Activated B cell treated with CpG ODN at 0.5 μM for 24 hours (primary cell): ENCODE measurements at regions not wholly inside any gene's neighbourhood (a gene's known extent, or its start where the extent isn't known, plus 50 kb on each side); places are given as distances from the start of the nearest gene placed in this dataset.

Source experiments
- ATAC-seq: fragments of 200-7000 bp; cut with Tn5 transposase; one replicate; pipeline ENCODE4 v1.10.0; 2021; ENCODE audit warnings: low read depth, mild to moderate bottlenecking, moderate library complexity
- CTCF ChIA-PET: fragments of 350-600 bp; sonication (Branson Sonifier 250); formaldehyde crosslinking; loops from one replicate; lab custom pipeline; 2021; ENCODE audit warnings: antibody characterized with exemption; lab: Charles Lee
- POLR2A ChIA-PET: fragments of 350-600 bp; sonication (Branson Sonifier 250); formaldehyde crosslinking; loops from one replicate; lab custom pipeline; 2021; ENCODE audit warnings: antibody characterized with exemption; lab: Charles Lee
- DNase-seq: peaks from one replicate; pipeline ENCODE4 v3.0.0; 2022
- H3K27ac Mint-ChIP-seq: one replicate; pipeline ENCODE4 v1.8.0; 2020; ENCODE audit warnings: mixed read lengths
- H3K27me3 Mint-ChIP-seq: one replicate; pipeline ENCODE4 v1.8.0; 2021; ENCODE audit warnings: mixed read lengths
- H3K36me3 Mint-ChIP-seq: one replicate; pipeline ENCODE4 v1.8.0; 2021; ENCODE audit warnings: low read depth, mixed read lengths
- H3K4me1 Mint-ChIP-seq: one replicate; pipeline ENCODE4 v1.8.0; 2021; ENCODE audit warnings: mixed read lengths
- H3K4me3 Mint-ChIP-seq: one replicate; pipeline ENCODE4 v1.8.0; 2020; ENCODE audit warnings: mild to moderate bottlenecking, mixed read lengths
- H3K9me3 Mint-ChIP-seq: one replicate; pipeline ENCODE4 v1.8.0; 2020; ENCODE audit warnings: mixed read lengths
- intact Hi-C: fragments of 100-400 bp; cut with micrococcal nuclease; formaldehyde crosslinking; loops from one replicate; pipeline ENCODE4 v1.15.1; 2024
- TF ChIP-seq, protein P1 (sequence below): fragments of 200-600 bp; IDR thresholded peaks from one replicate; pipeline ENCODE4 v1.8.0; 2022; ENCODE audit warnings: antibody characterized with exemption, mild to moderate bottlenecking

DNA sequence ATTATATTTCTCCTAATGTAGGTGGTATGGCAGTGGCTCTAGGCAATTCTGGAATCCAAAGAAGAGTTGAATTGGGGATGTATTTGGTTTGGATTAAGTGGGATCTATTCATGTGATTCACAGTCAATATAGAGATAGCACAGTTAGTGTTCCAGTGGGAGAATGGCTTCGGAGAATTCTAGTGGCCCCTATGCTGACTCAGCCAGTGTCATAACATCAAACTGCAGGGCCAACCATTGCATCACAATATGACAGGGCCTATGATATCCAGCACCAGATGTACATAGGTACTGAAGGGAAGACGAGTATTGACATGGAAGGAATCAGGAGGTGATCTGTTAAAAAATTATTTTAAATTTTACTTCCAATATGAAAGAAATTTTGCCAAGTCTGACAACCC lies 302.8 kb upstream of the UBE2E2 start:
- CTCF ChIA-PET = interaction anchor here (1.1 kb wide), 1 partner anchor 13 kb away, joined by 4 read pairs; no protein-coding TSS in a partner anchor
- no peak overlapping the region for H3K4me3 Mint-ChIP-seq
- POLR2A ChIA-PET = no interaction called here
- no peaks in the 10 kb centered on the region for H3K36me3 Mint-ChIP-seq
- H3K27me3 Mint-ChIP-seq = peaks cover 3% of the 10 kb centered on the region
- no peak overlapping the region for H3K27ac Mint-ChIP-seq
- ATAC-seq = no peak
- no peak for DNase-seq
- intact Hi-C loops = no loop called here
- H3K9me3 Mint-ChIP-seq = peaks cover 9% of the 10 kb centered on the region
- H3K4me1 Mint-ChIP-seq = no peaks in the 10 kb centered on the region
- TF ChIP-seq, protein P1, sequence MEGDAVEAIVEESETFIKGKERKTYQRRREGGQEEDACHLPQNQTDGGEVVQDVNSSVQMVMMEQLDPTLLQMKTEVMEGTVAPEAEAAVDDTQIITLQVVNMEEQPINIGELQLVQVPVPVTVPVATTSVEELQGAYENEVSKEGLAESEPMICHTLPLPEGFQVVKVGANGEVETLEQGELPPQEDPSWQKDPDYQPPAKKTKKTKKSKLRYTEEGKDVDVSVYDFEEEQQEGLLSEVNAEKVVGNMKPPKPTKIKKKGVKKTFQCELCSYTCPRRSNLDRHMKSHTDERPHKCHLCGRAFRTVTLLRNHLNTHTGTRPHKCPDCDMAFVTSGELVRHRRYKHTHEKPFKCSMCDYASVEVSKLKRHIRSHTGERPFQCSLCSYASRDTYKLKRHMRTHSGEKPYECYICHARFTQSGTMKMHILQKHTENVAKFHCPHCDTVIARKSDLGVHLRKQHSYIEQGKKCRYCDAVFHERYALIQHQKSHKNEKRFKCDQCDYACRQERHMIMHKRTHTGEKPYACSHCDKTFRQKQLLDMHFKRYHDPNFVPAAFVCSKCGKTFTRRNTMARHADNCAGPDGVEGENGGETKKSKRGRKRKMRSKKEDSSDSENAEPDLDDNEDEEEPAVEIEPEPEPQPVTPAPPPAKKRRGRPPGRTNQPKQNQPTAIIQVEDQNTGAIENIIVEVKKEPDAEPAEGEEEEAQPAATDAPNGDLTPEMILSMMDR = no peak

DNA sequence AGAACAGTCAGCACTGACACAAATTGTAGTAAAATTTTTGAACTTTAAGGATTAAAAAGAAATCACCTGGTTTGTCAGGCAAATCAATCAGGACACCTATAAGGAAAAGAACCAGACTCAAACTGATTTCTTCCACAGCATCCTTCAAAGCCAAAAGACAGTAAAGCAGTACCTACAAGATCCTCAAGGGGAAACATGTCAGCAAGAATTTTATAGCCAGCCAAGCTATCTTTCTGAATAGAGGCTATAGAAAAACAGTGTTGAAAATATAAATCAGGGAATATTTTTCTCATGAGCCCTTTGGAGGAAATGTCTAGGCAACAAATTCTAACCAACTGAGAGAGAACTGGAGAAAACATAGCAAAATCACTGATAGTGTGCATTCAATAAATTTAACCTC lies 301.4 kb upstream of the UBE2E2 start:
- TF ChIP-seq, protein P1 = no peak
- DNase-seq = no peak
- H3K27me3 Mint-ChIP-seq = no peaks in the 10 kb centered on the region
- no peaks in the 10 kb centered on the region for H3K36me3 Mint-ChIP-seq
- ChIA-PET POLR2A (no interaction called here), CTCF (no interaction called here)
- H3K4me1 Mint-ChIP-seq = no peaks in the 10 kb centered on the region
- intact Hi-C loops = no loop called here
- H3K4me3 Mint-ChIP-seq = no peak overlapping the region
- no peak for ATAC-seq
- H3K27ac Mint-ChIP-seq = no peak overlapping the region
- peaks cover 9% of the 10 kb centered on the region for H3K9me3 Mint-ChIP-seq

DNA sequence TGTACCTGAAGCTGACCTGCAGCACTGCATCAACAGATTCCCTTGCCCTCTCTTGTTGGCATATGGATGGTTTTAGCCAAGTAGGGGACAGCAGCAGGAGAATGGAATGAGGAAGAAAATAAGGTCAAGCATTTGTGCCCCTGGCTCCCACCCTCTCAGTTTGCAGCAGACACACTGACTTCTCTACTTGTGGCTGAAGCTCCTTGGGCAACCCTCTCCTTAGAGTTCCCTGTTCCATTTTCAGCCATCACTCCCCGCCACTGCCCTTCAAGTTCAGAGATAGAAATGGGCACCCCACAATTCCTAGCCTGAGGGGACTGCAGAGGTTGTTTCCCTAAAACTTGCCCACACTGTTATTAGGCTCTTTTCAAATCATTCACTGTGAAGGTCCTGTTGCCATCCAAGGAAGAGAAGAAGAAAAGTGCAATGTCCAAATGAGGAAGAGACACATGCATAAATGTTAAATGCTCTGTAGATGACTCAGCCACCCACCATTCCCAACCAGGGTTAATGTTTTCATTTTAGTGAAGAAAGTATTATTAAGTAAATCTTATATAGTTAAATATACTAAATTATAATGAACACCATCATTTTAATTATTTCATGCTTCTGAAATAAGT lies 295.9 kb upstream of the UBE2E2 start:
- no peak overlapping the region for H3K27ac Mint-ChIP-seq
- H3K36me3 Mint-ChIP-seq = no peaks in the 10 kb centered on the region
- ATAC-seq = no peak
- intact Hi-C loops = no loop called here
- no peak for DNase-seq
- no peaks in the 10 kb centered on the region for H3K9me3 Mint-ChIP-seq
- ChIA-PET POLR2A (no interaction called here), CTCF (no interaction called here)
- peaks cover 2% of the 10 kb centered on the region for H3K27me3 Mint-ChIP-seq
- no peaks in the 10 kb centered on the region for H3K4me1 Mint-ChIP-seq
- TF ChIP-seq, protein P1 = no peak
- H3K4me3 Mint-ChIP-seq = no peak overlapping the region

DNA sequence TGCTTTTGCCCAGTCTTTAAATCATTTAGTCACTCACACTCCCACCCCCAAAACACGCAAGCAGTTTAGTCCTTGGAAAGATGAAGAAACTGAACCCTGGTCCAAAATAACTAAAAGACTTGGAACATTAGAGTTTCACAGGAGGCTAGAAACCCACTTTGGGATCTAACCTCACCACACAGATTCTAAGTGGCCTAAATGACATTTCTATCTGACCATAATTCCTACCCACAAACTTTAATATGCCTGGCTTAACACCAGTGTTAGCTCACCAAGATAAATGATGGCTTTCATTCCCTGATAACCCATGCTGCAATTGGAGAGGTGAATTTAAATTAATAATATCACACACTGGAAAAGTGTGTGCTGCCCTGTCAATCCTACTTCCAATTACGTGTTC lies 295.3 kb upstream of the UBE2E2 start:
- Mint-ChIP-seq H3K4me3 (no peak overlapping the region), H3K27me3 (peaks cover 2% of the 10 kb centered on the region), H3K36me3 (no peaks in the 10 kb centered on the region), H3K27ac (no peak overlapping the region), H3K9me3 (no peaks in the 10 kb centered on the region), H3K4me1 (no peaks in the 10 kb centered on the region)
- ChIA-PET POLR2A (no interaction called here), CTCF (interaction anchor here (0.5 kb wide), 1 partner anchor 206 kb away, joined by 3 read pairs; no protein-coding TSS in a partner anchor)
- ATAC-seq (no peak), DNase-seq (no peak)
- TF ChIP-seq, protein P1 = no peak
- intact Hi-C loops = no loop called here

DNA sequence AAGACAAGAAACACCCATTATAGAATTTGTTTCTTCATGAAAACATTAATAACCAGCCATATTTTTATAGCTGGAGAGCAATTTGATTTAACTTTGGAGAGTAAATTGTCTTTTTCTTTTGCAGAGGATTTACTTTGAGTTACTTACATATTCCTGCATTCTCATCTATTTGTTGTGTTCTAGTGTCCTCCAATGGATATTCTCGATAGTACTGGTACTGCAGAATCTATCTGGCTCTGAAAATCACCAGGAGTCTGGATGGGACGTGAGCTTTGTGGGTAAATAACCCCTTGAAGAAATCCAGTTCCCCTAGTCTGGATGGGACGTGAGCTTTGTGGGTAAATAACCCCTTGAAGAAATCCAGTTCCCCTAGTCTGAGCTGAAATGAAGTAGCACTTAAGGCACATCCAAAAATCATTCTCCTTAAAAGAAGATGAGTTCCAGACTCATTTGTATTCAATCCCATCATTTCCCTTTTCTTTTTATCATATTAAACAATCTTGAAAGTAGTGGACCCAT lies 294.1 kb upstream of the UBE2E2 start:
- POLR2A ChIA-PET = no interaction called here
- intact Hi-C loops = no loop called here
- TF ChIP-seq, protein P1 = no peak
- H3K4me1 Mint-ChIP-seq = no peaks in the 10 kb centered on the region
- ATAC-seq (no peak), DNase-seq (no peak)
- CTCF ChIA-PET = no interaction called here
- no peaks in the 10 kb centered on the region for H3K9me3 Mint-ChIP-seq
- no peak overlapping the region for H3K4me3 Mint-ChIP-seq
- peaks cover 2% of the 10 kb centered on the region for H3K27me3 Mint-ChIP-seq
- no peaks in the 10 kb centered on the region for H3K36me3 Mint-ChIP-seq
- H3K27ac Mint-ChIP-seq = no peak overlapping the region
